DMS 273 (cell line): ENCODE measurements at regions not wholly inside any gene's neighbourhood (a gene's known extent, or its start where the extent isn't known, plus 50 kb on each side); places are given as distances from the start of the nearest gene placed in this dataset.
"Not testable (repeated sequence)": the region's sequence is repeated elsewhere in the genome, so short reads cannot be mapped to it uniquely, and the experiment has no call there.

Experiments used
- DNase-seq: peaks from one replicate; lab custom pipeline; 2025; ENCODE audit not compliant: unreplicated experiment; lab: John Stamatoyannopoulos, UW

DNA sequence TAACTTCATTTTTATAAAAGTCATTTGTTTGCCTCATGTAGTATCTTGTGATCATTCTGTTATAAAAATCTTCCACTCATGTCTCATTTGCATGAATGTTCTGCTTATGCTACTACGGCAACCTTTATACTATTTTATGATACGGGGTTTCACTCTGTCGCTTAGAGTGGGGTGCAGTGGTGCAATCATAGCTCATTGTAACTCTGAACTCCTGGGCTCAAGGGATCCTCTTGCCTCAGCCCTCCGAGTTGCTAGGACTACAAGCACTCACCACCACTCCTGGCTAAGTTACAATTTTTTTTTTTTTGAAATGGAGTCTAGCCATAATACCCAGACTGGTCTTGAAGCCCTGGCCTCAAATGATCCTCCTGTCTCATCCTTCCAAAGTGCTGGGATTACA is 154.4 kb upstream of the PREP start:
- no peak for DNase-seq

DNA sequence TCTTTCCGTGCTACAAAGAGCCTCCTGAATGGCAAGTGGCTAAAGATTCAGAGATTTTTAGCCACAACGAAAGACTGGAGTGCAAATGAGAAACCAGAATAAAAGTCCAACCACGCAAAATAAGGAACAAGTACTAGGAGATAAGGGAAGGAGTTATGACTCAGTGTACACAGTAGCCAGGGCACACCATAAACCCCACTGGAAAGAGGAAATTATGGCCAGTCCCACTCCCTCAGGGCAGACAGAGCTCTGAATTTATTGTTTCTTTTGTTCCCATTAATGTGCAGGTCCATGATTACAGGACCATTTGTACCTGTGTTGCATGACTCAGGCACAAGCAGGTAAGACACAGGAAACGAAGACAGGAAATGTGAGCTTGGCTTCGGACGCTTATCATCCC is 150.3 kb upstream of the PREP start:
- no peak for DNase-seq

DNA sequence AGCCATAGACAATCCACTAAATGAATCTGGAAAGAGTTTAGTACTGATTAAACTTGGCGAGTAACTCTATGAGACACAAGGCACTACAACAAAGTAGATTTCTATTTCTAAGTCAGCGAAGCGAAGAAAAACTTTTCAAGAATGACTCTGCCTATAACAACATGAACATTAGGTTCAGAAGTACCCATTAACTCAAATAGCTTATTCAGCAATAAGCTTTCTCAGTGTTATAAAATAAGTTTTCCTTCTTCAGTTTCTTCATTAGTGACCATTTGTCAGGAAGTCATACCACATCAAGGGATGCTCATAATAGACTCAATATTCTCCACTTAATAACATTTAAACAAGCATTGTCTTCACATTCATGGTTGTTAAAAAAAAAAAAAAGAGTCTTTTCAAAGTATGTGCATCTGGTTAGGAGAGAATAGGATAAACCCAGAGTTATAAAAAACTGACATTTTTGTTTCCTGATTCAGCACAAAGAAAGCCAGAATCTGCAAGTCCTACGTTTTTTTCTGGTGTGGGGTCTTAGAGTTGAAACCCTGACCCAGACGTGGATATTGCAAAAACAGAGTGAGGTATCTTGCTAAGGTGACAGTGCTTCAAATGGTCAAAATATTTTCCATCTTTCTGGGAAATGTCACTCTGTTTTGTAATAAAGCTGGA is 148.2 kb upstream of the PREP start:
- no peak for DNase-seq

DNA sequence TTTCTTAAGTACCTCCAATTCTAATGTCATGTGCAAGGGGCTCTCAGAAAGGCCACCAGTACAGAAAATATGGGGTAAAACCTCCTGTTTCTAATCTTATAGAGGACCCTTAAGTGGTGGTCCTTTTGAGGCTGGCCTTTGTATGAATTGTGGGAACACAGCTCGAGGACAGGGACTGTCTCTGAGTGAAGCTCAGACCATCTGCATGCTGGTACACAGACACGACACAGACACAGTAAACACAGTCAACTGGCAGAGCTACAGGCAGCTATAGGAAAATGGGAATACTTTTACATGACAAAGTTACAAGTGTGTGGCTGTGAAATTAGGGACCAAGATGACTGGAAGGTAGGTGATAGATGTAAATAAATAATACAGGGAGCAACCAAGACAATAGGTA is 143.9 kb upstream of the PREP start:
- DNase-seq = no peak

GRCh38 chr6:105545947-105546731 is 143.3 kb upstream of the PREP start:
- no peak for DNase-seq

- no peak for DNase-seq
These were observed 142.5 kb upstream of the PREP start for GRCh38 chr6:105545228-105545920.

DNA sequence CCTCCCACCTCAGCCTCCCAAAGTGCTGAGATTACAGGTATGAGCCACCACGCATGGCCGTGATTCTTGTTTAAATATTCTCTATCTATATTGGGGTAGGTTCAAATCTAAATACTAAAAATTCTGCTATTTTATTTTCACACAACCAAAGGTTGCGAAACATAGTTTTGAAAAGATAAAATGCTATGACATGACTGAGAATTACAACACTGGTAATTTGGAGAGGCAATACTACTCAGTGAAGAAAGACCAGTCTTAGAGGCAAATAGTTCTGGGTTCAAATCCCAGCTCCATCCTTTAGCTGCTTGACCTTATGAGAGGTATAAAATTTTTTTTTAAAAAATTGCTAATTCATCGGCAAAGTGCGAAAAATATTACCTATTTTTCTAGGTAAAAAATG is 137.0 kb upstream of the PREP start:
- no peak for DNase-seq

DNA sequence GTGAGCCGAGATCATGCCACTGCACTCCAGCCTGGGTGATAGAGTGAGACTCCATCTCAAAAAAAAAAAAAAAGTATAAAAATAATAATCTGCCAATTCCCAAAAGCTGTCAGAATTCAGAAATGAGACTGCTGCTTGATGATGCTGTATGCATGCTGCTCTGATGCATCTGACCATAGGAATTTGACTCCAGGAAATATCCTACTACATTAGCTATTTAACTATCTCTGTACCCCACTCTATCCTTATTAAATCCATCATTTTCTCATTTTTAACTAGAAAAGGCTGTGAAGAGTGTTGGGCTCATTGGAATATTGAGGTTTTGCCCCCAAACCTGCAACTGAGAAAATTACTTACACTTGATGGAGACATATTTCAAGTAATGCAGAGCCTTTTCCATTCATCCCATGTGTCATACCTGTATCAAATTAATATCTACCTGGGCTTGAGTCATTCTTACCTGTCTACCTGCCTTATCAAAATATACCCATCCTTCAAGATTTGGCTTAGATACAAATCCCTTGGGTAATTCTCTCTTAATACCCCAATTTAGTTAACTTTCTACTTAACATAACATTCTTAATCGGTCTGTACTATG is 135.2 kb upstream of the PREP start:
- no peak for DNase-seq

- DNase-seq = no peak
These were observed 134.1 kb upstream of the PREP start for GRCh38 chr6:105536961-105537360.

DNA sequence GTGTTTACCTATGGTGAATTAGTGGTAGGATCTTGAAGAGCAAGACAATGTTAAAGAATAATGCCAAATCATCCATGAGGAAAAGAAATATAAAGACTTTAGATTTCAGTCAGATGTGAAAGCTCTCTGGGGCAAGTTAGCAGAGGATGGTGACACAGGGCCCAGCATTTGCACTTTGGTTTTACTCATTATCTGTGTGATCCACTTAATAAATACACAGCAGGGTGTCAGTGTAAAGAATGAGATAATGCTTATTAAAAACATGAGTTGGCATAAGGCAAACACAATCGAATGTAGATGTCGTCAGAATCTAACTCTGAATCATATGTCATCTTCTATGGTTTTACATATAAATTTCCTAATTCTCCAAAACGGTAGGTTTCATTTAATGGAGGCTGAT is 130.4 kb upstream of the PREP start:
- DNase-seq = no peak

- DNase-seq = no peak
These were observed 123.5 kb upstream of the PREP start for GRCh38 chr6:105526225-105526872.

DNA sequence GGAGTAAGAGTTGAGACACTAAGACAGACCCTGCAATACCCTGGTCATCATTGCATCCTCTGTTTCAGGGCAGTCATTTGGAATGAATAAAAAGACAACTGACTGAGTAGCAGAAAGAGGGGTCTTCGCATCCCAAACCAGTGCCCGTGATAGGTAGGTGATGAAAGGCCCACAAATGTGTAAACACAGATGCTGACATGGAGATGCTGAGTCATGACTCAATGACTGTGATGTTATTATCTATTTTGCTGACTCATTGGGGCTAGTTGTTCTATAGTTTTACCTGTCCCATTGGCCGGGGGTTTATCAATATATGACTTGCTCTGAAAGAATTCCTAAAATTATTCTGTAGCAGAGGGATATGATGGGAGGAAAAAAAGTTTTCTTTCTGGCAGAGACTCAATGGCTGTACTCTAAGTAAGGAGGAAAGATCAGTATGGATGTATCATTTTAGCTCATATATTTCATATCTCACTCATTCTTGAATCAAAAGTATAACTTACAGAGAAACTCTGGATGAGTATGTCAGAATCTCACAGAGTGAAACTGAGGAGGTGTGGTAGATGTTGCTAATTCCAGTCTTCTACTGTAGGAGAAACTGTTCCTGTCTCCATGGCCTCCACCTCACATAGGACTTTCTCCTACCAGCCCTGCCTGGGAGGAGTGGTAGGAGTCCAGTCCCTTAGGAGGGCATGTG is 119.9 kb upstream of the PREP start:
- DNase-seq = no peak

GRCh38 chr6:105519954-105520353 is 117.1 kb upstream of the PREP start:
- no peak for DNase-seq

GRCh38 chr6:105518993-105519392 is 116.1 kb upstream of the PREP start:
- not testable (repeated sequence) for DNase-seq

DNA sequence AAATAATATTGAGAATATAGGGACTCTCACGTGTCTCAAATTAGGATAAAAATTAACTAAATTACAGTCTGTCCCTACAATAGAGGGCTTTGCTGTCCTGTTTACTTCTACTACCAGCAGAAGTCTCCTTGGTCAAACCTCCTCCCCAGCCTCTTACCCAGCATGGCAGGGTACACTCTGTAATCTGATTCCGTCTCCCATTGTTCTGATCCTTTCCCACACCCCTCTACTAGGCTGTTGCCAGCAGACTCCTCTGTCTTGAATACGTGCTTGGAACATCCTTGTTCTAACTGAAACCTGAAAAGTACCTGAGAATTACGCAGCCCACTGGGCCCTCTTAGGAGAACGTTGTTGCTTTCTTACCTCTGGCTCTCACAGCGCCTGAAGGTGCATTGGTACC is 112.2 kb upstream of the PREP start:
- no peak for DNase-seq

DNA sequence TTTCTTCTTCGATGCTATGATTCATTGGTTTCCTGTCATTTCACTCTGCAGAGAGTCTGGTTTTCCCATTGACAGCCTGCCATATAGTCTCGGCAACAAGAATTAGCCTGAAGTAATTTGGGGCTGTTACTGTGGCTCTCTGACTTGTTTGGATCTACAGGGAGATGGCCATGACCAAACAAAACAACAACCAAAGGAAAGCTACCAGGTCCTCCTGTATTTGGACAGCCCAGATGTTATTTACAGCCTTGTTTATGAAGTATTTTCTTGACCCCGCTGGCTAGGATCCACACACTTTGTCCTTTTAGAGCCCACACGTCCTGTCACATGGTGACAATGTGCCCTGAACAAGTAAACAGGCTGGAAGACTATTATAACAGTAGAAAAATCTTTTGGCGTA is 111.4 kb upstream of the PREP start:
- no peak for DNase-seq

DNA sequence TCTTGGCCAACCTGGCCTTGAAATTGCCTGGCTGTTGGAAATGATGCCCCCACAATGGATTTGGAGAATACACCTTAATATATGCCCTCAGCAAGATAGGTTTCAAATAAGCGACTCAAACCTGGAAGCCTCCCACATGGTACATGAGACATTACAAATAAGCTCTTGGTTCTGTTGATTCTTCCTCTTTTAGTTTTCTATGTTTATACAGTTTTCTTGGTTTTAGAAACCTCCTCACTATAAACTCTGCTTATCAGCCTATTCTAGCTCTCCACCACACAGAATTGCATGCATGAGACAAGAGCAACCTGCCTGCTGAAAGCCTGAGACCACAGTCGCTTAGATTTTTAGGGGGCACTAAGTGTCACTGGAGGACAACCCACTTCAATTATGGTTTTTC is 108.8 kb upstream of the PREP start:
- no peak for DNase-seq

DNA sequence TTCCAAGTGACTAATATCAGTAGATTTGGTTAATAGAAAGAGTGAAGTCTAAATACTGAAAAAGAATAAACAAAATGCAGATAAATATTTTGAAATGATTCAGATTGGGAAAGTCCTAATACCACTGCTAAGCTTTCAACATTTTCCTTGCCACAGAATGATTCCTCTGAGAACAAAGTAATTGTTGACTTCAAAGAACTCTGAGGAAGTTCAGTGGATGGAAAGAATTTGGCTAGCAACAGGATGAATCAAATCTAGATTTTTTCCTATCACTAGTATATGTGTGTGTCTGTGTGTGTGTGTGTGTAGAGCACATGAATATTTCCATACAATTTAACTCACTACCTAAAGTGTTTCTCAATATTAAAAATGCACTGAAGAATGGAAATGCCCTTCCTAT is 107.9 kb upstream of the PREP start:
- DNase-seq = no peak

DNA sequence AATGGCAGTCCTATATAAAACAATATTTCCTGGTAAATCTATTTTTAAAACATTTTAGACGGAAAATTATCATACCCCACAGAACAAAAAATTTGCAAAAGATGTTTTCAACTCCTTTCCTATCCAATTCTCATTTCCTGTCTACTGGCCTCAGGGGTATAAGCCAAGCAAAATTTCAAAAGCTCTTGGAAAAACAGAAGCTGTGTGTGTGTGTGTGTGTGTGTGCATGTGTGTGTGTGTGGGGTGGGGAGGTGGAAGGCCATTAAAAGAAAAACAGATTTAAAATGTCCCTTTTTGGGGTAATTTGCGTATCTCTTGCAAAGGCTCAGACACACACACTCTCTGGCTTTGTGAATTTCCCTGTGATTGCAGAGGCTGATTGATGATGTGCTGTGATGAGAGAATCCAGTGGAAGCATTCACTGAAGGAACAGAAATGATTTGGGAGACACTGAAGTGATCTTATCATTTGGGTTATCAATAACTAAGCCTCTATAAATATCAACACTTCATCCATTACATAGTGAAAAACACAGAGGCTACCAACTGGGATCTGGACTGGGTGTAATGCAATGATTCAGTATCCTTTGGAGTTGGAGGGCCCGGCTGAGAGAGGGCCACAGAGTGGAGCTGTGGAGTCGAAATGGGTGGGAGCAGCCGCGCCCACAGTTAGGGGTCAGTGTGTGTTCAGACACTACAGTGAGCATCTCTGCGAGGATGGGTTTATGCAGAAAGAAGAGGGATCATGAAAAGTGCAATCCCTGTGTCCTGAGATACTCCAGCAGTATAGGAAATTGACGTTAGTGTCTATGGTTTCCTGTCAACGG is 106.8 kb upstream of the PREP start:
- peak; percentile 12 for DNase-seq

GRCh38 chr6:105507811-105508210 is 104.9 kb upstream of the PREP start:
- no peak for DNase-seq
